Activated naive CD4-positive, alpha-beta T cell treated with anti-CD3 and anti-CD28 coated beads for 36 hours (primary cell): ENCODE measurements at regions not wholly inside any gene's neighbourhood (a gene's known extent, or its start where the extent isn't known, plus 50 kb on each side); places are given as distances from the start of the nearest gene placed in this dataset.

Experiments
- CTCF ChIA-PET: fragments of 350-600 bp; sonication (Branson Sonifier 250); formaldehyde crosslinking; loops from one replicate; lab custom pipeline; 2021; ENCODE audit warnings: antibody characterized with exemption; lab: Charles Lee
- DNase-seq: peaks from one replicate; pipeline ENCODE4 v3.0.0-alpha.2; 2020
- H3K27ac Mint-ChIP-seq: one replicate; pipeline ENCODE4 v1.8.0; 2021; ENCODE audit warnings: mild to moderate bottlenecking, mixed read lengths
- H3K27me3 Mint-ChIP-seq: one replicate; pipeline ENCODE4 v1.8.0; 2021; ENCODE audit warnings: low read depth, mixed read lengths
- H3K36me3 Mint-ChIP-seq: one replicate; pipeline ENCODE4 v1.8.0; 2021; ENCODE audit warnings: low read depth, mixed read lengths
- H3K4me1 Mint-ChIP-seq: one replicate; pipeline ENCODE4 v1.8.0; 2021; ENCODE audit warnings: low read depth, mixed read lengths
- H3K4me3 Mint-ChIP-seq: one replicate; pipeline ENCODE4 v1.8.0; 2021; ENCODE audit warnings: mild to moderate bottlenecking, moderate library complexity, mixed read lengths
- H3K9me3 Mint-ChIP-seq: one replicate; pipeline ENCODE4 v1.8.0; 2021; ENCODE audit warnings: mixed read lengths
- intact Hi-C: fragments of 100-400 bp; cut with micrococcal nuclease; formaldehyde crosslinking; loops from one replicate; pipeline ENCODE4 v1.15.1; 2023

DNA sequence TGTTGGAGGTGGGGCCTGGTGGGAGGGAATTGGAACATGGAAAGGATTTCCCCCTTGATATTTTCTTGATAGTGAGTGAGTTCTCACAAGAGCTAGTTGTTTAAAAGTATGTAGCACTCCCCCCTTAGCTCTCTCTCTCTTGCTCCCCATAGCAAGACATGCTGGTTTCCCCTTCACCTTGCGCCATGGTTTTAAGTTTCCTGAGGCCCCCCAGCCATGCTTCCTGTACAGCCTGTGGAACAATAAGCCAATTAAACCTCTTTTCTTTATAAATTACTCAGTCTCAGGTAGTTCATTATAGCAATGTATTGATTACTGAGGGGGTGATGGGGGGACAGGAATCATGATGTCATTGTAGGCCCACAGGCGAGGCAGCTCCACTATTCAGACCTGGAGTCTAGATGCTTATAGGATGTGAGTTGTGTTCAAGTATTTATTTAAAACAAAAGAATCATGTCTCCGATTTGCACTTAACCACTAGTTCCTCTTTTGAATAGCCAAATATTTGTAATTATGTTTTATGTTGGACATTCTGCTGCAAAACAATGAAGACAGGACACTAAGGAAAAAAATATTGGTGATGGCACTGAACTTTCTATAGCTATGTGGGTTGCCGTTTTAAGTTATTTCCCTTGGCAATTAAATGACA is 156.6 kb downstream of the TMEM38B start:
- Mint-ChIP-seq H3K27me3 (no peaks in the 10 kb centered on the region), H3K9me3 (no peaks in the 10 kb centered on the region), H3K4me3 (no peak overlapping the region), H3K27ac (no peak overlapping the region), H3K4me1 (no peaks in the 10 kb centered on the region), H3K36me3 (no peaks in the 10 kb centered on the region)
- intact Hi-C loops, result no loop called here
- DNase-seq, result no peak
- CTCF ChIA-PET, result interaction anchor here (0.8 kb wide), 1 partner anchor 31 kb away, joined by 3 read pairs; no protein-coding TSS in a partner anchor

DNA sequence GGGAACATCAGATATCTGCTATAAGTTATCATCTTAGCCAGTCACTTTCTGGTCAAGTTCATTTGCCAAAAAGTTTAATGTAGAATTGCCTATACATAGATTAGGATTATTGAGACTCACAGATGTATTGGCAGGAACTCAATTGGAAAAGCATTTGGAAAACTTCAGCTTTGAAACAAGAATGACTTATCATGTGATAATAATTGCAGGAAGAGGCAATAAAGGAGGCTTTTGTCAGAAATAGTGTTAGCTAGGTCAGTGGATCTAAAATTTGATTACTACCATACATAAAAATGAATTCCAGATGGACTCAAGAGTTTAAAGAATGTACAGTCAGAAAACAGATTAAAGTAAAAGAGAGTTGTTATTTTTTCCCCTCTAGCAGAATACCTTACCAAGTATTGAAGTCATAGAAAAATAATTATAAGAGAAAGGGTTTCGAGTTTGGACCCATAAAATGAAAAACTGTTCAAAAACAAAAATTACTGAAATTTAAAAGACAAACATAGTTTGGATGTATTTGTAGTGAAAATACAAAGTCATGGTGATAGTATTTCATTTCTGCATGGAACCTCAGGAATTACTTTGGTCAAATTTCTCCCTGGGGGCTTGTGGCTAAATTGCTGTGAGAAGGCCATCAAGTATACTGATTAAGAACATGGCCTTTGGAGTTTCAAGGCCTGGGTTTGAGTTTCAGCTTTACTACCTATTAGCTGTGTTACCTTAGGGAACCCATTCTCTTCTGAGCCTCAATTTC is 159.9 kb downstream of the TMEM38B start:
- Mint-ChIP-seq H3K27ac (no peak overlapping the region), H3K4me3 (no peak overlapping the region), H3K9me3 (peaks cover 3% of the 10 kb centered on the region), H3K36me3 (no peaks in the 10 kb centered on the region), H3K4me1 (peaks cover 21% of the 10 kb centered on the region), H3K27me3 (no peaks in the 10 kb centered on the region)
- intact Hi-C loops, result no loop called here
- CTCF ChIA-PET, result interaction anchor here (0.7 to 3.0 kb wide), 3 partner anchors 13 to 128 kb away, joined by 3 to 14 read pairs (median 3); no protein-coding TSS in a partner anchor
- no peak for DNase-seq

DNA sequence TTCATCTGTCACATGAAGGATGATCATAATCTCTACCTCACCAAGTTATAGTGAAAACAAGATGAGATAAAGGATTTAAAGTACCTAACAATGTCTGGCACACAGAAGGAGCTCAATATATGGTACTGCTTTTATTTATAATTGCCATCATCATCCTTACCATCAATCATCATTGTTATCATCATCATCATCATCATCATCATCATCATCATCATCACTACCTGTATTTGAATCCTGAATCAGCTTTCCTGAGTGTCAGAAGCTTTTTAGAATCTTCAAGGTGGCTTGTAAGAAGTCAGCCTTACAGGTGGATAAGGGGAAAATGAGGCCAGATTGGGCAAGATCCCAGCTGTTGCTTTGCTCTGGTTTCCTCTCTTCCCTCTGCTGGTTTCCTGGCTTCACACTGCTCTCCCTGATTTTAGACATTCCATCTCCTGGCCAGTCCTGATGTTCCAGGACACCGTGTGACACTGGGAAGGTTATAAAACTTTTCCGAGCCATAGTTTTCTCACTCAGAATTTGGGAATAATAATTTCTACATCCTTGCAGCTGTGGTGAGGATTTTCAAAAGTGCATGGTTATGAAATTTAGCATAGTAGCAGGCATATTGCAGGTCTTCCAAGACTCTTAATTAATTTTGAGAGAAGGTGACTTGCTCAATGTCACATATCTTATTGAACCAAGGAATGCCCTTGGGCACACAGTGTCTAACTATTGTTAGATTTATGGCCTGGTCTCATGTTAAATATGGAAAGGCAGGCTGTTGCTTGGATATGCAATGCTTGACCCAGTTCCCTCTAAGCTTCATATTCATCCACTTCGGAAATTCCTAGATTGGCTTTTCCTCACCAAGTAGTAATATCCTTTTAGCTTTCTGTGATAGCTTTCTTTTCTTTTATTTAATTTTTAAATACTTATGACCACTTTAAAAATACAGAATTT is 160.7 kb downstream of the TMEM38B start:
- Mint-ChIP-seq H3K27ac (no peak overlapping the region), H3K36me3 (no peaks in the 10 kb centered on the region), H3K27me3 (no peaks in the 10 kb centered on the region), H3K9me3 (peaks cover 8% of the 10 kb centered on the region), H3K4me1 (peaks cover 28% of the 10 kb centered on the region), H3K4me3 (no peak overlapping the region)
- CTCF ChIA-PET, result interaction anchor here (0.7 to 3.0 kb wide), 5 partner anchors 14 to 129 kb away, joined by 3 to 14 read pairs (median 3); no protein-coding TSS in a partner anchor
- no peak for DNase-seq
- intact Hi-C loops, result no loop called here

DNA sequence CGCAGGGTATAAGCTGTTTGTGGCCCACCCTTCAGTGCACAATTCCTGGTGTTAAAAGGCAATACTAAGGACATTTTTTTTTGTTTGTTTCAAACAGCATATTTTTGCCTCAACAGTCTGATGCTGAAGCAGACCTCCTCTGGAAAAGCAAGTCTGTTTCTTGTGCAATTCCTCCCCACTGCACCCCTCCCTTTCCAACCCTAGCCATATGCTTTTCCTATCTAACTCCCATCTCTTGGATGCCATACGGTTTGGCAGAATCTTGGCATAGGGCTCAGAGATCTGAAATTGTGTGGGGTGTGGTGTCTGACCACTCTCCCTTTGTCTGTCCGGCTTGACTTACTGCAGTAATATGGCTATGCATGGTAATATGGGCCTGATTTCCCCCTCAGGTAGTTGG is 161.6 kb downstream of the TMEM38B start:
- H3K36me3 Mint-ChIP-seq, result no peaks in the 10 kb centered on the region
- intact Hi-C loops, result no loop called here
- CTCF ChIA-PET, result interaction anchor here (0.8 kb wide), 1 partner anchor 23 kb away, joined by 3 read pairs; no protein-coding TSS in a partner anchor
- no peak overlapping the region for H3K4me3 Mint-ChIP-seq
- no peak overlapping the region for H3K27ac Mint-ChIP-seq
- no peak for DNase-seq
- H3K27me3 Mint-ChIP-seq, result no peaks in the 10 kb centered on the region
- H3K9me3 Mint-ChIP-seq, result peaks cover 8% of the 10 kb centered on the region
- H3K4me1 Mint-ChIP-seq, result peaks cover 28% of the 10 kb centered on the region

DNA sequence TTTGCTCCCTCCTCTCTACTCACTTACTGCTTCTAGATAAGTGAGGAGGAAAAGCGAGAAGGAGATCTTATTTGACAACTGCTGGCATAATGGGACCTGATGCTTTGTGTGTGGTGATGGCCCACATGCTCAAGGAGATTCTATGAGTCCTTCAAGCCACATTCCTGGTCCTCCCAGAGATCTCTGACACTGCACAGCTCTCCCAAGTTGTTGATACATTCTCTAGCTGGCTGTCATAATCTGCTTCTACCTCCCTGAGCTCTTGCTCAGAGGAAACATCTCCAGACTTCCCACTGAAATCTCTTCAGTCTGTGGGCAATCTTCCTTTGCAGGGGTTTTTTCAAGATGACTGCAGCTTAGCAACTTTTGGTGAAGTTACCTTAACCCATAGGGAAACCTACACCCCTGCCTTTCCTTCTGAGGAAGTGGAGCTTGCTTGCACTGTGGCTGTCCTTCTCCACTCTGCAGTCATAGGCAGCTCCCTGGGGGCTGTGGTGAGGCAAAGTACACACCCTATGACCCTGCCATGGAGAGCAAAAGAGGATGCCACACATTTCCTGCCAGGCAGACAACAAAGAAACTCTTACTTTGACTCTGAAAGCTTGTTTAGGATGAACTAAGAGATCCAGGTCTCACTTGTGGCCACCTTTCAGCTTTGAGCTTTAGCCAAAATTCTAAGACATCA is 163.8 kb downstream of the TMEM38B start:
- CTCF ChIA-PET, result interaction anchor here (0.9 to 1.4 kb wide), 4 partner anchors 15 to 26 kb away, joined by 3 to 10 read pairs (median 3); no protein-coding TSS in a partner anchor
- Mint-ChIP-seq H3K4me1 (peaks cover 28% of the 10 kb centered on the region), H3K4me3 (no peak overlapping the region), H3K27me3 (no peaks in the 10 kb centered on the region), H3K9me3 (peaks cover 8% of the 10 kb centered on the region), H3K36me3 (no peaks in the 10 kb centered on the region), H3K27ac (peak overlapping the region; percentile 27)
- intact Hi-C loops, result no loop called here
- DNase-seq, result peak; percentile 46

DNA sequence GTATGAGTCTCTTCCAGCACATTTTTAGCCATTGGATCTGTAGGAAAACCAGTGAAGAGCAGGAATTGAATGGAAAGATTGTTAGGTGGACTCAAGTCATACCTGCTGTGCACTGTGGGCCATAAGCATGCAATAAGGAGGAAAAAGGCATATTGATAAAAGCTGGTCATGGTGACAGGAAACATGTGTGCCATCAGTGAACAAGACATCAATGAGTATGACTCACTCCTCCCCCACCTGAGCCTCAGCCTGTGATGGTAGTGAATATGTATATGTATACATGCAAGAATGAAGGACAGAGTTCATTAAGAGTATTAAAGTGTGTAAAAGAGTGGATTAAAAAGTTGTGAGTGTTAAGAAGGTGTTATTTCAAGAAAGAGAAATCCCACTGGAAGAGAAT is 164.5 kb downstream of the TMEM38B start:
- DNase-seq, result peak; percentile 44
- peak overlapping the region; percentile 11 for H3K4me3 Mint-ChIP-seq
- H3K4me1 Mint-ChIP-seq, result peaks cover 28% of the 10 kb centered on the region
- peaks cover 8% of the 10 kb centered on the region for H3K9me3 Mint-ChIP-seq
- H3K27me3 Mint-ChIP-seq, result no peaks in the 10 kb centered on the region
- peak overlapping the region; percentile 63 for H3K27ac Mint-ChIP-seq
- CTCF ChIA-PET, result interaction anchor here (0.9 to 1.4 kb wide), 4 partner anchors 16 to 25 kb away, joined by 3 to 10 read pairs (median 3); no protein-coding TSS in a partner anchor
- H3K36me3 Mint-ChIP-seq, result no peaks in the 10 kb centered on the region
- intact Hi-C loops, result no loop called here

DNA sequence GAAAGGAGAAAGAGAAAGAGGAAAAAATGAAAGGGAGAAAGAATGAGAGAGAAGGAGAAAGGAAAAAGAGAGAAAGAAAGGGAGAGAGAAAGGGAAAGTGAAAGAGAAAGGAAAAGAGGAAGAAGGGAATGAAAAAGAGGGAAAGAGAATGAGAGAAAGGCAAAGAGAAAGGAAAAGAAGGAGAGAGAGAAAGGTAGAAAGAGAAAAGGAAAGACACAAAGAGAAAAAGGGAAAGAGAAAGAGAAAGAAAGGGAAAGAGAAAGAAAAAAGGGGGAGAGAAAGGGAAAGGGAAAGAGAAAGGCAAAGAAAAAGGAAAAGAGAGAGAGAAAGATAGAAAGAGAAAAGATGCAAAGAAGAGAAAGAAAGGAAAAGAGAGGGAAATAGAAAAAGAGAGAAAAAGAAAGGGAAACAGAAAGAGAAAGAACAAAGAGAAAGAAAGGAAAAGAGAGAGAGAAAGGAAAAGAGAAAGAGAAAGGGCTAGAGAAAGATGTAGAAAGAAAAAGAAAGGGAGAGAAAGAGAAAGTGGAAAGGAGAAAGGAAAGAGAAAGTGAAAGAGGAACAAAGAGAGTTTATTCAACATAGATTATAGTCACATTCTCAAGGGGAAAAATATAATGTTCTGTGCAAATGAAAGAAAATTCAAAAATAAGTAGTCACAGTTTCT is 165.2 kb downstream of the TMEM38B start:
- H3K27ac Mint-ChIP-seq, result peak overlapping the region; percentile 47
- CTCF ChIA-PET, result interaction anchor here (0.9 kb wide), 1 partner anchor 19 kb away, joined by 3 read pairs; no protein-coding TSS in a partner anchor
- peaks cover 8% of the 10 kb centered on the region for H3K9me3 Mint-ChIP-seq
- intact Hi-C loops, result no loop called here
- H3K4me1 Mint-ChIP-seq, result peaks cover 28% of the 10 kb centered on the region
- no peaks in the 10 kb centered on the region for H3K36me3 Mint-ChIP-seq
- H3K4me3 Mint-ChIP-seq, result peak overlapping the region; percentile 11
- no peak for DNase-seq
- H3K27me3 Mint-ChIP-seq, result no peaks in the 10 kb centered on the region

DNA sequence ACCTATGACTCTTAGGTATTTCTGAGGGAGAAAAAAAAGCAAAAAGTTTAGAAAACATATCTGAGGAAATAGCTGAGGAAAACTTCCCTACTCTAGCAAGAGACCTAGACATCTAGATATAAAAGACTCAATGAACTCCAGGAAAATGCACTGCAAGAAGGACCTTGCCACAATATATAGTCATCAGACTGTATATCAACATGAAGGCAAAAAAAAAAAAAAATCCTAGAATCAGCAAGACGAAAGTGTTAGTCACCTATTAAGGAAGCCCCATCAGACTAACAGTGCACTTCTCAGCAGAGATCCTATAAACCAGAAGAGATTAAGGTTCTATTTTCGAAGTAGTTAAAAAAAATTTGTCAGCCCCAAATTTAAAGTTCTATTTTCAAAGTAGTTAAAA is 166.2 kb downstream of the TMEM38B start:
- H3K27me3 Mint-ChIP-seq, result no peaks in the 10 kb centered on the region
- intact Hi-C loops, result no loop called here
- H3K9me3 Mint-ChIP-seq, result peaks cover 8% of the 10 kb centered on the region
- H3K4me3 Mint-ChIP-seq, result no peak overlapping the region
- no peaks in the 10 kb centered on the region for H3K36me3 Mint-ChIP-seq
- no peak for DNase-seq
- no peak overlapping the region for H3K27ac Mint-ChIP-seq
- CTCF ChIA-PET, result no interaction called here
- H3K4me1 Mint-ChIP-seq, result peaks cover 28% of the 10 kb centered on the region

DNA sequence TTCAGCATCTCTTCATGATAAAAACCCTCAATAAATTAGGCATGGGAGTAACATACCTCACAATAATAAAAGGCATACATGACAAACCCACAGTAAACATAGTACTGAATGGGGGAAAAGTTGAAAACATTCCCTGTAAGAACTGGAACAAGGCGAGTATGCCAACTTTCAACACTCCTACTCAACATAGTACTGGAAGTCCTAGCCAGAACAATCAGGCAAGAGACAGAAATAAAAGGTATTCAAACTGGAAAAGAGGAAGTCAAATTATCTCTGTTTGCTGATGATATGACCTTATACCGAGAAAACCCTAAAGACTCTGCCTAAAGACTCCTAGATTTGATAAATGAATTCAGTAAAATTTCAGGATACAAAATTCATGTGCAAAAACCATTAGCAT is 167.6 kb downstream of the TMEM38B start:
- no peaks in the 10 kb centered on the region for H3K36me3 Mint-ChIP-seq
- H3K27ac Mint-ChIP-seq, result no peak overlapping the region
- no peaks in the 10 kb centered on the region for H3K27me3 Mint-ChIP-seq
- intact Hi-C loops, result no loop called here
- CTCF ChIA-PET, result no interaction called here
- no peak for DNase-seq
- peaks cover 8% of the 10 kb centered on the region for H3K9me3 Mint-ChIP-seq
- H3K4me1 Mint-ChIP-seq, result peaks cover 28% of the 10 kb centered on the region
- H3K4me3 Mint-ChIP-seq, result no peak overlapping the region

DNA sequence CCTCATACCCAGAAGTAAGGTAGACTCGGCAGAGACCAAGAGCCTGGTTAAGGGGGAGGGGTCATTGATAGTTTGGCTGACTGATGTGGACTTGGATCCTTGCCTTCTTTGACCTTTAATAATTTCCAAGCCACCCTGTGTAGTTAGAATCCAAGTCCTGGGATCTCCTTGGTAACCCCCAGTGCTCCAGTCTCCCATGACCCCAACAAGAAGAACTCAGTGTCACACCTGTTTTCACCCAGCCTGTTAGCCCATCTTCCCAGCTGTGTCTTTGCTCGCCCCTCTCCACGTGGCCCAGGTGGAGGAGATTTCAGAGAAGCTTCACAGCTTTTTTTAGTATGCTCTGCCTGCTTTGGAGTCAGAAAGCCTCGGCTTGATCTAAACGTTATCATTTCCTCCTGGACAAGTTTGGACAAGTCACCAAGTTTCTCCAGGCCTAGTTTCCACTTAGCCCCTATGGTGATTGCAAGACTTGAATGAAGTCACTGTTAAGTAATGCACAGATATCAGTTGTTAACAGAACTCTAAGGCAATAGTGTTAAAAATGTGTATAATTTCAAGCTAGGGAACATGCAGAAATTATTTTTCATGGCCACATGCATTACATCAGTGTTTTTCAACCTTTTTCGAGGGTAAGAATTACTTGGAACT is 170.0 kb downstream of the TMEM38B start:
- no peaks in the 10 kb centered on the region for H3K27me3 Mint-ChIP-seq
- no peak overlapping the region for H3K27ac Mint-ChIP-seq
- peaks cover 5% of the 10 kb centered on the region for H3K4me1 Mint-ChIP-seq
- intact Hi-C loops, result no loop called here
- CTCF ChIA-PET, result no interaction called here
- no peak overlapping the region for H3K4me3 Mint-ChIP-seq
- peaks cover 4% of the 10 kb centered on the region for H3K9me3 Mint-ChIP-seq
- DNase-seq, result no peak
- no peaks in the 10 kb centered on the region for H3K36me3 Mint-ChIP-seq

DNA sequence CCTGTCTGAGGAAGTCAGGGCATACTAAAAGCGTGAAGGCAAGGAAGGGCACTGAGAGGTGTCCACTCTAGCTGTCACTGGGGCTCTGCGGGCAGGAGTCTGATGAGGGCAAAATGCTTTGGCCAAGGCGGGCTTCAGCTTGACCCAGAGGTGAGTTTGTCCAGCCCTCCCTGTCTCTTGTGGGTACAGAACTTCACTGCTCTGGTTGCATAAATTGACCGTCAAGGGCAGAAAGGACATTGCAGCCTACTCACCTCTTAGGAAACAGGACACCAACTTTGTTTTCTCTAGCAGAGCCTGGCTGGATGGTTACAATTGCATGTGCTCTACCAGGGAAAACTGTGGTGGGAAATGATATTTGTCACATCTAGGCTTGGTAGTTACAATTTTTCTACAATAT is 170.9 kb downstream of the TMEM38B start:
- Mint-ChIP-seq H3K36me3 (no peaks in the 10 kb centered on the region), H3K4me1 (no peaks in the 10 kb centered on the region), H3K27ac (no peak overlapping the region), H3K27me3 (no peaks in the 10 kb centered on the region), H3K9me3 (no peaks in the 10 kb centered on the region), H3K4me3 (no peak overlapping the region)
- CTCF ChIA-PET, result interaction anchor here (1.1 kb wide), 1 partner anchor 16 kb away, joined by 7 read pairs; no protein-coding TSS in a partner anchor
- no peak for DNase-seq
- intact Hi-C loops, result no loop called here
